Fibroblast of skin of left biceps (primary cell): ENCODE measurements at regions not wholly inside any gene's neighbourhood (a gene's known extent, or its start where the extent isn't known, plus 50 kb on each side); places are given as distances from the start of the nearest gene placed in this dataset.

Source experiments
- DNase-seq, 2 experiments: peaks; one replicate each; pipeline ENCODE4 v3.0.0-alpha.2; 2013; ENCODE audit warnings: low read depth in 2 of 2

DNA sequence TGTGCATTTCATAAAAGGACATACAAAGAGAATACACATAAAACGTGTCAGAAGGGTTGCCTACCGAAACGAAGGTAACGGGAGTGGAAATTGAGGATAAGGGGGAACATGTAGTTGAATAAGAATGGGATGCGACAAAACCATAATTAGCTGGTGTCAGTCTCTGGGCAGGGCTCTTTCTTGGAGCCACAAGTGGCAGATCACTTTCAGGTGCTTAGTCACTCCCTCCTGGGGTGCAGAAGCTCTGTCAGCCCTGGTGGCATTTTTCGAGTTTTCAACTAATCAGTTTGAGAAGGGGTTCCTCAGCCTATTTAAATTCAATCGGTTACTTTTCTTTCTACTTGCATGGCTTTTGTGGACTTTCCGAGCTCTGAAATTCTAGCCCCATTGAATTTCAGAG, 133.9 kb upstream of the IGSF21 start:
- DNase-seq = no peak

DNA sequence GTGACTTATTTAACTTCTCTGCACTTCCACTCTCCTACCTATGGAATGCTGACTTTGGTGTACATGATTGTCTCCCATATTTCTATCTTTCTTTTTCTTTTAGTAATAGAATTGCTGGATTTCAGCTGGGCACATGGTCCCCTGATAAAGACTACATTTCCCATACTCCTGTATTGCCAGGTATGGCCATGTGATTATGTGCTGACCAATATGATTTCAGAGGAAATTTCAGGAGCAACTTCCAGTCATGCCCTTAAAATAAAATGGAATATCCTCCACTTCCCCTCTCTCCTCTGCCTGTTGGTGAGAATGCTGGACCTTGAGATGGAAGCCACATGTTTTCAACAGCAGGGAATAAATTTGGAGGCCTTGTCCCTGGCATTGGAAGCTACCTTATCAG, 130.7 kb upstream of the IGSF21 start:
- DNase-seq = no peak

DNA sequence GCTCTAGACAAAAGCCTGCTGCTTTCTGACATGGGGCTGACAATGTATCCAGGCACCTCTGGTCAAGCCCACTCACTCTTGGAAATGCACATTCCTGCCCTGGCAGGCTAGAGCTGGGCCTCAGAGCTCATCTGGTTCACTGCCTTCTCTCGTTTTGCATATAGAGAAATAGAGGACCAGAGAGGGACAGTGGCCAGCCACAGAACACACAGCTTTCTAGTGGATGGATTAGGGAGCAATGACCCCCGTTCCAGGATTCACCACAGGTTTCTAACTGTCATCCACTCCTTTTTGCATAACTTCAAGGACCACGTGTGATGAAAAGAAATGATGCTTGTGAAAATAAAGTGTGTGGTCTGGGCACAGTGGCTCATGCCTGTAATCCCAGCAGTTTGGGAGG, 129.6 kb upstream of the IGSF21 start:
- no peak for DNase-seq

DNA sequence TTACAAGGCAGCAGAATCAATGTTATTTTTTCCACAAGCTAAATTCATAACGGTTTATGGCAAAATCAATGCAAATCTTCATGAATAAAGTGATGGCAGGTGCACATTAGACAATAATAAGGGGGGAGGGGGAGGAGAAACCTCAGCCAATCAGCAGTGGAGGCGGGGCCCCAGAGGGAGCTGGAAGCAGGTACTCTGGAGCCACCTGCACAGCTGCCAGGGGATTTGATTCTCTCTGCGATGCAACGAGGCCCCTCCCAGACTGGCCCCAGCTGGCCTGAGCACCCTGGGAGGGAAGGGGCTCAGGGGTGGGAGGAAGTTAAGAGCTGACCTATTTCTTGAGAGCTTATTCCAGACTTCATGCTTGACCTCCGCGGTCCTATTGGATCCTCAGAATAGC, 127.8 kb upstream of the IGSF21 start:
- DNase-seq = no peak

DNA sequence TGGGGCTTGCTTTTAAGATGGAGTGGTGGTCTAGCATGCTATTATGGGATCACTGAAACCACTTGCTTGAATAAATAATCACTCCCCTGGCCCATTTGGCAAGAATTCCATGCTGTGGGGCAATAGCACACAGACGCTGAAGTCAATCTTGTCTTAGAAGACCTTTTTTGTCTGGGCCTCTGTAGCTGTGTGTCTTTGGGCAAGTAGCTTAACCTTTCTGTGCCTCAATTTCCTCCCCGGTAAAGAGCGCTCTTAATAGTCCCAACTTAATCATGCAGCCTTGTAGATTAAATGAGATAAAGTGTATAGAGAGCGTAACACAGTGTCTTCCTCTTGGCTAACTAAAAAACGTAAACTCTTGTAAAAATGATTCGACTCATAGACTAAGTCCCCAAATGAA, 125.4 kb upstream of the IGSF21 start:
- DNase-seq = no peak

DNA sequence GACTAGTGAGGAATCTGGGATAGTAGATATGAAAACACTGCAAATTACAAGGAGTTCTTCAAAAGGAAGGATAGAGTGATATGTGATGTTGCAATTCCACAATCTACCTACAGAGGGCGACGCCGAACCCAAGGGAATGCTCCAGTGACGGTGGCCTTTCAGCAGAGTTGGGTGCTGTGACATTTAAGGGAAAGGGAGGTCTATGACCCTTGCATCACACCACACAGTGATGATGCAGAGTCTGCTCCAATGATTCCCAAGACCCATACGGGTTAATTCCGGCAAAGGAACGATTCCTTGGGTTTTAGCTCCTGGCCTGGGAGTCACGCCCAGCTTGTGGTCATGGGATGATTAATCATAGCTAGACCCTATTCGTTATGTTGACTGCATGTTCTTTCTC, 123.0 kb upstream of the IGSF21 start:
- no peak for DNase-seq

DNA sequence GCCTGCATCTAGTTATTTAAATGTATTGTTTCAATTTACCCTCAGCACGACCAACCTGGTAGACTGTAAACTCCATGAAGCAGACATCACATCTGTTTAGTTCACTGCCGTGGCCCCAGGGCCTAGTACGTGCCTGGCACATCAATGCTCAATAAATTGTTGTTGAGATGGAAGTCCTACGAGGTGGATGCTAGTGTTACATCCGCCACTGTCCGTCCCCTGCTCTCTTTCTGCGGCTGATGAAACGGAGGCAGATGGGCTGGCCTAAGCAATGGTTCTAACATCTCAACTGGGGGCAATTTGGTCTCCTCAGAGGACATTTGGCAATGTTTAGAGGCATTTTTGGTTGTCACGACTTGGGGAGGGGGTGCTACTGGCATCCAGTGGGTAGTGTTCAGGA, 121.4 kb upstream of the IGSF21 start:
- DNase-seq = no peak

DNA sequence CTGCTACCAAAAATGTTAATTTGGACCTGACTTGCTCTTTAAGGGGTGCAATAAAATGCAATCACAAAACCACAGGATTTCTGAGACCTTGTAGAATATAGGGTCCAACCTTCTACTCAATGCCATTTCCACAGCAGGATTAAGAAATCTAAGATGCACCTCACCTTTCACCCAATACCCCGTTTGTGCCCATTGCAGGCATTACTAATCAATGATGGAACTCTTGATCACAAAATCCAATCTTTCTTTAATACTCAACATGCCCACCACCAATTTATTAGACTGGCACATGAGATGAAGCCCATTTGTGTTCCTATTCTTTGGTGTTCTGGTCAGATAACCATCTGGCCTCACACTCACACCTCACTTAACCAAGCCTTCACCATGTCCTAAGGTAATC, 117.2 kb upstream of the IGSF21 start:
- DNase-seq = no peak

DNA sequence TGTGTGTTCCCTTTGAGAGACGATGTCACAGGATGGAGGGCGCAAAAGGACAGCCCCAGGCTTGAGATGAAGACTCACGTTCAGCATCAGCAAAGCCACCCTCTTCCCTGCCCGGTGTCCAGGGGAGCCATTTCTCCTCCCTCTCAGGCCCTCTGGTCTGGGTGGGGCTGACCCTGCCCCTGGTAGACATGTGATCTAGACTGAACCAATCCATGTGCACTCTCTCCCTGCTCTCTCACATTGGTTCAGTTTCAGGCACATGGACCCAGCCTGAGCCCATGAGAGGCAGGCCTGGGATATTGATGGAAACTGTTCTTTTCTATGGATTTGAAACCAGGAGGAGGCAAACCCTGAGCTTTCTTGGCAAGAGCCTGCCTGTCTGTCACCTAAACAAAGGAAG, 115.6 kb upstream of the IGSF21 start:
- DNase-seq = no peak

DNA sequence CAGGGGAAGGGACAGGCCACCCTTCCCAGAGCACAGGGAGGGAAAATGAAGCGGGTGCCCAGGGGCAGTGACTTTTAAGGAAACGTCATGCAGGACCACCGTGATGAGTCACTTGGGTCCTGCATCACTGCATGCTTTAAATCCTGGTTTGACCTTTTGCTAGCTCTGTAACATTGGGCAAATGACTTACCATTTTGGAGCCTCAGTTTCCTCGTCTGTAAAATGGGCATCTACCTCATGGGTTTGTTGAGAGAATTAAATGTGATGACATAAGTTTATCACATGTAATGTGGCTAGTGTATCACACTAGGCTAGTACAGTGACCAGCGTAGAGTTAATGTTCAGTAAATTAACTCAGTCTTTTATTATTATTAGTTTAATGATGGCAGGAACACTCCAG, 114.8 kb upstream of the IGSF21 start:
- no peak for DNase-seq

DNA sequence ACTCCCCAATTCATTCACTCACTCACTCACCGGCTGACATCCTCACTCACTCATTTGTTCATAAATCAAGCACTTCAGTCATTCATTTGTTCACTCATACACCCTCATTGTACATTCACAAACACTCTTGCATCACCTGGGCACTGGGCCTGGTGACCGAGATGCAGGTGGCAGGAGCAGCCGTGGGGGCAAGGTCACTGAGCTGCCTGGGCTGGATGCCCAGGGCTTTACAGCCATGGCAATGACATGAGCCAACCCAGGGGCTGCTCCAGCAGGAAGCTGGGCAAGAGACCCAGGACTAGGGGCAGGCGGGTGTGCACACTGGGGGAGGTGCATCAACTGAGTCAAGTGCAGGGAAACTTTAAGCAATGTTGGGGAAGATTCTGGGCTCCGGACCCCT, 113.6 kb upstream of the IGSF21 start:
- DNase-seq = no peak

DNA sequence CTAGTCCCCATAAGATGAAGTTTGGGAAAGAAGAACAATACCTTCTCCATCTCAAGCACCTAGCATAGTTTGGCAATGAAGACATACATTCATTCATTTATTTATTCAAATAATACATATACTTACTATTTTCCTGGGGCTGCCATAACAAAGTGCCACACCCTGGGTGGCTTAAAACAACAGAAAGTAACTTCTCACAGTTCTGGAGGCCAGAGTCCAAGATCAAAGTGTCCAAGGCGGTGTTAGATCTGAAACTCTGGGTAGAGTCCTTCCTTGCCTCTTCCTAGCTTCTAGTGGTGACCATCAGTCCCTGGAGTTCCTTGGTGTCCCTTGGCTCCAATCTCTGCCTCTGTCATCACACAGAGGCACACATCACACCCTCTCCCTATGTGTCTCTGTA, 112.1 kb upstream of the IGSF21 start:
- DNase-seq = no peak

DNA sequence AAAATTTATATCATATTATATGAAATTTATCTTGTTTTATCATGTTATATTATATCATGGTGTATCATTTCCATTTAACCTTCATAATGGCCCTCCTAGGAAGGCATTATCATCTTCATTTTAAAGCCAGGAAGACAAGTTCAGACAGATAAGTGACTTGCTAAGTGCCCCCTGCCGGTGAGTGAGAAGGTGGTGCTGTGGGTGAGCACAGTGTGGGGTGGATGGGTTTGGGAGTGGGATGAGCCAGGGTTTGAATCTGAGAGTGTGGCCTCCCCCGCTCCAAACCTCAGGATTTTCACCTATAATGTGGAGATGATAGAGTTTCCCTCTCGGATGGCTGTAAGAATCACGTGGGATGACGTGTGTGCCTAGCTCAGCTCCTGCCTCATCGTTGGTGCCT, 108.7 kb upstream of the IGSF21 start:
- no peak for DNase-seq

DNA sequence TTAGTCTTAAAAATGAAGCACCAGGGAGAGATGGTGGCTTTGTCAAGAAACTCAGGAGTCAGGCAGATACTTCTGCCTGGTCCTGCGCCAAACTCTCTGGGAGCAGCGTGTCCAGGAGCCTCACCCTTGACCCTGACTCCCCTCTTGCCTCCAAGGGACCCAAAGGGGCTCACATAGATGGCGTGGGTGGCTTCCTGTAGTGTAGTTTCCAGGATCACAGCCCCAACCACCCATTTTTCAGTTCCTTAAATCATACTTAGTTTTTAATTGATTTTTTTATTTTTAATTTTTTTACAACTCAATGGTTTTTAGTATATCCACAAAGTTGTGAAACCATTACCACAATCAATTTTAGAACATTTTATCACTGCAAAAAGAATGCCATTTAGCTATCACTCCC, 107.7 kb upstream of the IGSF21 start:
- no peak for DNase-seq

DNA sequence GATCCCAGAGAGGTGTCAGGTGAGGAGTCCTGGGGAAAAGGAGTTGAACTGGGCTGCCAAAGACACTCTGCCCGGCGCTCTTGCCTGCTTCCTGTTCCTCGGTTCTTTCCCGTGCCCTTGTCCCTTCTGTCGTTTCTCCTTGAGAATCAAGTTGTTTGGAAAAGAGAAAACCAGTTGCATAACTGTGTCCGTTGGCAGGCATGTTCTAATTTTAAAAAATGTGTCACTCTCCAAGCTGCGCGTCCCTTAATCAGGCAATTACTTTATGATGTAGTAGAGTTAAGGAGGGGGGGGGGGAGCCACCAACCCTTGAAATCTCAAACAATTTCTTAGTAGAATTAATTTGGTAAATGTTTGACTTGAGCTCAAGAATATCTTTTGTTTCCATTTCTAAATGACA, 105.9 kb upstream of the IGSF21 start:
- no peak for DNase-seq

DNA sequence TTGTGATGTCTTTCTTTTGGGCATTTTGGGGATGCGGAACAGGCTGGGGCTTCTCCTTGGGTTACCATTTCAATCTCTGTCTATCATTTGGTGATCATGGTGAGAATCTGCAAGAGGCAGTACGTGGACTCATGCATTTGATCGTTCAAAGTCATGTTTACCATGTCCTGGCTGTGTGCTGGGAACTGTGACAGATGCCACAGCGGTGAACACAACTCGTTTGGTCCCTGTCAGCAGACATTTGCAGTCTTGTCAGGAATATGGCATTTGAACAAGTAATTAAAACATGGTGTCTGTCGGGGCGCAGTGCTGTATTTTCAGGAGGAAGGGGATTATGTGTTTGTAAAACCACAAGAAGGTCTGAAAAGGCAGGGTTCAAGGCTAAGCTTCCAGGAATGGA, 103.3 kb upstream of the IGSF21 start:
- DNase-seq = no peak

DNA sequence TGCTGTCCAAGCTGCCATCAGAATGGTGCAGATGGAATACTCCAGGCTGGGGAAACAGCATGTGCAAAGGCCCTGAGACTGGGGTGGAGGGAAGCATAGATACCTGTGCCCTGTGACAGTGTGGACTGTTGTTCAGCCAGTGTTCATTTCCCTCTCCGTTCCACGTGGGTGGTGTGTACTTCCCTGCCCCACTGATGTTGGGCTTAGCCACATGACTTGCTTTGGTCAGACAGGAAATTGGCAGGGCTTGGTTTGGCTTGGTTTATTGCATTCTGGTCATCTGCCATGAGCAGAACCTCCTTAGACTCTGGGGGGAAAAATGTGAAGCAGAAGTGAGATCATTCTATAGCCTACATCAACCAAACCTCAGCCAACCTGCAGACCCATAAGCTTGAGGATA, 102.4 kb upstream of the IGSF21 start:
- no peak for DNase-seq

DNA sequence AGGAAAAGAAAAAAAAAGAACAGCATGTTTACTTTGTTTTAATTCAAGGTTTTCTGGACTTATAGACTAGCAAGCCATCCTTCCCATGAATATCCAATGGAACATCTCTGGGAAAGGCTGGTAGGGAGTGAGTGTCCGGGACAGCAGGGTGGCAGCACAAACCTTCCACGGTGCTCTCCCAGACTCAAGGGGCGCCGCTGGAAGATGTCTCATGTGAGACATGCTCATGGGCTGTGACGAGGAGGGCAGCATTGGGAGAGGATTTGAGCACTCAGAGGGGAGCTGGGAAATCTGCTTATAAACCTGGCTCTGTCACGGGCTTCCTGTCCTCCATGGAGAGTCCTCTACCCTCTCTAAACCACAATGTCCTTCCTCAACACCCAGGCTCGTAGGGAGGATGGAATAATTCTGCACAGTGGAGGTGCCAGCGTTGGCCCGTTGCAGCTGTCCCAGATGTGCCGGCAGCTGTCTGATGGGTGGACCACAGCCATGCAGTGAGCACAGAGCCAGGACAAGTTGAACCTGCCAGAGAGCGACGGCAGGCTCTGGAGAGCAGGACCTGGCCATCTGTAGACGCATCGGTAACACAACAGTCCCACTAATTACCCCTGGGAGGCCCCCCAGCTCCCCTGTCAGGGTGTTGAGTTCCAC, 100.1 kb upstream of the IGSF21 start:
- no peak for DNase-seq

DNA sequence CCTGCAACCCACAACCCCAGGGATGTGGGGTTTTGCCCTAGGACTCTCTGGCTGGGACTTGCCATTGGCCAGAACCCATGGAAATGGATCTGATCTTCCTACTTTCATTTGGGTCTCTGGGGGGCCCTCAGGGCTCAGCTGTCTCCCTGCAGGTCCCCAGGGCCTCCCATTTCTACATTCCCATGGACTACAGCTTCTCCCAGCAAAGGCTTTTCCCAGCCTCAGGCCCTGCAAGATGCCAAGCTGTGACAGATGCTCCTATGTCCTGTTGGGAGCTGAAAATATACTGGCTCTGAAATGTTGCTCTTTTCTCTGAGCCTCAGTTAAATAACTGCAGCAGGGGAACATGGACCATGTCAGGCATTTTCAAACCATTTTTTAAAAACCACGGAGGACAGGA, 99.5 kb upstream of the IGSF21 start:
- no peak for DNase-seq

DNA sequence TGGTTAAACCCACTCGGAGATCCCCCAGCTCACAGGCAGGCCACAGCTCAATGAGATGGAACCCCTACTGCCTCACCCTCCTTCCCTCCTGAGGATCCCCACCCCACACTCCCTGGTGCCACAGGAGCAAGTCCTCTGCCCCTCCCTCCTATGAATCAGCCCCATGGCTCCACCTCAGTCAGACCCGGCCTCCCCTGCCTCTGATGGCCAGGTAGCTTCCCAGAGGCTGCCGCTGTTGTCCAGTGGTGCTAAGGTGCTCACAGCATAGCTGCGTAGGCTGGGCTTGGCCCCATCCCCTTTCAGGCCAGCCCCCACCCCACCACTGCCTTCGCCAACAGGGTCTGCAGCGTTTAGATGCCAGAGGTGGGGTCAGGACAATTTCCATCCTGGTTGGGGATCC, 98.5 kb upstream of the IGSF21 start:
- no peak for DNase-seq

DNA sequence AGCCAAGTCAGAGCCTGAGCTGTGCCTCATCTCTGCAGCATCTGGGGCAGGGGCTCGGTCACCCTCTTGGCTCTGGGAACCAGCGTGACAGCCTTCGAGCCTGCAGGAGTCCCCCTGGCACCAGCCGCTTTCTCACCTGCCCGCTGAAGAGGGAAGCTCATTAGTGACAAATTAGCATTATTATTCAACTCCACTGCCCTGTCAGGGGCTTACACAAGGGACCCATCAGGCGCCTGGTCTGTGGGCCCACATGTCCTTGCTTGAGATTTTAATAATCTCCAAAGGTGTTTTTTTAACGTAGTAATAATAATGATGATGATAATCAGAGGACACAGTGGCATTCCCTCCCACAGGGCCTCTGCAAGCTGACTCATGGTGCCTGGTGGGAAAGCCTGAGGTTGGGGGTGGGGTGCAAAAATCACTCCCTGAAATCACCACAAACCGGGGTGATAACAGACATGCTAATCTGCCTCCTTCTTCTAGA, 98.1 kb upstream of the IGSF21 start:
- no peak for DNase-seq

DNA sequence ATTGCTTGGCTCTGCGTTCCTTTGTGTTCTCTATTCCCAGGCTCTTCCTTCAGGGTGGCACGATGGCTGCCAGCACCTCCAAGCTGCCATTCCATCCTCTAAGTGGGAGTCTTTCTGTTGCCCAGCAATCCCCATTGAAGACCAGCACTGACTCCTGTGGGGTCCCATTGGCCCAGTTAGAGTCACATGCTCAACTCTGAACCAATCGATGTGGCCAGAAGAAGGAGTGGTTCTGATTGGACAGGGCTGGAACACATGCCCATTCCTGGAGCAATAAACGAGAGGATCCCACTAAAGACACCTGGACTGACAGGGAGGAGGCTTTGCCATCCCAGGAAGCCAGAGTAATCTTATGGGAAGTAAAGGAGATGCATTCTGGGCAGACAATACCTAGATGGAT, 97.2 kb upstream of the IGSF21 start:
- no peak for DNase-seq

DNA sequence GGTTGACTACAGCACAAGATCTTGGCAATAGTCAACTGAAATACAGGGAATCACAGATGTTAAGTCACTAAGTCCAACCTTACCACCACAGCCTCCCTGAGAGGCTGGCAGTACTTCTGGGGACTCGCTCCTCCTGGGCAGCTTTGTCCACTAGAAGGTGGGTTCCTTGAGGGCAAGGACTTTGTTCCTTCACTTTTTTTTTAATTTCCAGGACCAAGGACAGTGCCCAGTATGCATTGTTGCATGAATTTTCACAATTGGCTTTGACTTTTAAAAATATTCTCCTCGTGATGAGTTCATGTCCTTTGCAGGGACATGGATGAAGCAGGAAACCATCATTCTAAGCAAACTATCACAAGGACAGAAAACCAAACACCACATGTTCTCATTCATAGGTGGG, 96.7 kb upstream of the IGSF21 start:
- DNase-seq = no peak

DNA sequence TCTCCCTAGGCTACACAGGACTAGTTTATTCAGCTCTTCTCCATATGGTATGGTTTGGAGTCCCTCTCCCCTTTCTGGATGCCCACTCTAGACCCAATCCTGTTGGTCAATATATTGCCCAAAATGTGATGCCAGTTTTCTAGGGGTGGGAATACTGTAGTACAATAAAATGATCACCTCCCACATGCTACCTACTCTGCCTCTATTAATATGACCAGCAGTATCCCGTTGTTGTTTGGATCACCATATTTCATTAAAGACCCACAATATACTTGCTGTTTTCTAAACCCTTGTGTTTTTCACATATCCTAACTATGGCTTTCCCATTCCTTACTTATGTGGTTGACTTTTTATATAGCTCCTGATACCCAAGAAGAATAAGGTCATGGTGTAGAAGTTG, 95.9 kb upstream of the IGSF21 start:
- DNase-seq = no peak

DNA sequence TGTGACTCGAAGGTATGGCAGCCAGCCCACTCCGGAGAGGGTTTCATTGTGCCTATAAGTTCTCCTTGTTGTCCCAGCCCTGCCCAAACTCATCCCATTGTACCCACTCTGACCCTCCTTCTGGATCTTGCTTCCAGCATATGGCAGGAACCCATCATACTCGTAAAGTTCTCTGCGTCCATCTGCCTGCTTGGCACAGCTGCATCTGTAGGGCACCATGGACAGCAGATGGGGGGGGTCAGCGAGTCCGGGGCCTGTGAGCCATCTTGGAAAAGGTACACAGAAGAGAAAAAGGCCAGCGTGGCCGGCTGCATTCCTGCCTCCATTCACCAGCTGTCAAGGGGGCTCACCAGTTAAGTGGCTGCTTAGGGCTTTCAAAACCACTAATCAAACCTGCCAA, 94.9 kb upstream of the IGSF21 start:
- DNase-seq = no peak
